HG03558 (cell line): ENCODE measurements at regions not wholly inside any gene's neighbourhood (a gene's known extent, or its start where the extent isn't known, plus 50 kb on each side); places are given as distances from the start of the nearest gene placed in this dataset.
"Not testable (repeated sequence)": the region's sequence is repeated elsewhere in the genome, so short reads cannot be mapped to it uniquely, and the experiment has no call there.

Source experiments
- ATAC-seq: cut with Tn5 transposase; IDR thresholded peaks from one replicate; pipeline ENCODE4 v1.9.1; 2021; ENCODE audit warnings: moderate number of reproducible peaks; ENCODE audit not compliant: unreplicated experiment; ENCODE audit errors: extremely low read depth

- ATAC-seq, result no peak
Observed at GRCh38 chr7:66535414-66536329, 93.0 kb upstream of the KCTD7 start.

GRCh38 chr7:66537380-66537779 lies 91.3 kb upstream of the KCTD7 start:
- ATAC-seq, result no peak

- ATAC-seq, result no peak
Observed at GRCh38 chr7:66537876-66538275, 90.8 kb upstream of the KCTD7 start.

GRCh38 chr7:66539264-66539623 lies 89.4 kb upstream of the KCTD7 start:
- ATAC-seq, result no peak

GRCh38 chr7:66539902-66540375 lies 88.7 kb upstream of the KCTD7 start:
- ATAC-seq, result no peak

GRCh38 chr7:66542049-66542448 lies 86.6 kb upstream of the KCTD7 start:
- no peak for ATAC-seq

GRCh38 chr7:66542528-66543269 lies 86.0 kb upstream of the KCTD7 start:
- ATAC-seq, result no peak

GRCh38 chr7:66549466-66549865 lies 79.2 kb upstream of the KCTD7 start:
- ATAC-seq, result no peak

- ATAC-seq, result no peak
Observed at GRCh38 chr7:66553001-66553400, 75.7 kb upstream of the KCTD7 start.

GRCh38 chr7:66553675-66554074 lies 75.0 kb upstream of the KCTD7 start:
- ATAC-seq, result not testable (repeated sequence)

- ATAC-seq, result not testable (repeated sequence)
Observed at GRCh38 chr7:66554291-66554690, 74.4 kb upstream of the KCTD7 start.

- ATAC-seq, result not testable (repeated sequence)
Observed at GRCh38 chr7:66554842-66555430, 73.7 kb upstream of the KCTD7 start.

- no peak for ATAC-seq
Observed at GRCh38 chr7:66556177-66556548, 72.5 kb upstream of the KCTD7 start.

GRCh38 chr7:66556549-66557213 lies 72.0 kb upstream of the KCTD7 start:
- no peak for ATAC-seq

- ATAC-seq, result no peak
Observed at GRCh38 chr7:66557214-66558200, 71.2 kb upstream of the KCTD7 start.

GRCh38 chr7:66558201-66558641 lies 70.5 kb upstream of the KCTD7 start:
- no peak for ATAC-seq

GRCh38 chr7:66558660-66559465 lies 69.8 kb upstream of the KCTD7 start:
- no peak for ATAC-seq

- no peak for ATAC-seq
Observed at GRCh38 chr7:66564045-66564444, 64.6 kb upstream of the KCTD7 start.
